NB4 (cell line): ENCODE measurements at regions not wholly inside any gene's neighbourhood (a gene's known extent, or its start where the extent isn't known, plus 50 kb on each side); places are given as distances from the start of the nearest gene placed in this dataset.

Experiments
- DNase-seq: peaks from one replicate; pipeline ENCODE4 v3.0.0; 2010; ENCODE audit warnings: low read depth
- H3K4me3 ChIP-seq: one replicate; pipeline ENCODE4 v1.5.1; 2011; ENCODE audit warnings: mild to moderate bottlenecking, low read depth, low read length, moderate library complexity
- MAX ChIP-seq: IDR thresholded peaks from 2 replicates; pipeline ENCODE4 v1.6.1; 2011; ENCODE audit warnings: low read depth, low read length
- MYC ChIP-seq: IDR thresholded peaks from 2 replicates; pipeline ENCODE4 v1.6.1; 2011; ENCODE audit warnings: low read depth, low read length
- POLR2A ChIP-seq: IDR thresholded peaks from 2 replicates; pipeline ENCODE4 v1.6.1; 2011; ENCODE audit warnings: mild to moderate bottlenecking; ENCODE audit not compliant: insufficient read length; ENCODE audit errors: extremely low read depth
- TF ChIP-seq, protein P1 (sequence below): IDR thresholded peaks from one replicate; pipeline ENCODE4 v1.5.1; 2012; ENCODE audit warnings: low read depth, low read length

DNA sequence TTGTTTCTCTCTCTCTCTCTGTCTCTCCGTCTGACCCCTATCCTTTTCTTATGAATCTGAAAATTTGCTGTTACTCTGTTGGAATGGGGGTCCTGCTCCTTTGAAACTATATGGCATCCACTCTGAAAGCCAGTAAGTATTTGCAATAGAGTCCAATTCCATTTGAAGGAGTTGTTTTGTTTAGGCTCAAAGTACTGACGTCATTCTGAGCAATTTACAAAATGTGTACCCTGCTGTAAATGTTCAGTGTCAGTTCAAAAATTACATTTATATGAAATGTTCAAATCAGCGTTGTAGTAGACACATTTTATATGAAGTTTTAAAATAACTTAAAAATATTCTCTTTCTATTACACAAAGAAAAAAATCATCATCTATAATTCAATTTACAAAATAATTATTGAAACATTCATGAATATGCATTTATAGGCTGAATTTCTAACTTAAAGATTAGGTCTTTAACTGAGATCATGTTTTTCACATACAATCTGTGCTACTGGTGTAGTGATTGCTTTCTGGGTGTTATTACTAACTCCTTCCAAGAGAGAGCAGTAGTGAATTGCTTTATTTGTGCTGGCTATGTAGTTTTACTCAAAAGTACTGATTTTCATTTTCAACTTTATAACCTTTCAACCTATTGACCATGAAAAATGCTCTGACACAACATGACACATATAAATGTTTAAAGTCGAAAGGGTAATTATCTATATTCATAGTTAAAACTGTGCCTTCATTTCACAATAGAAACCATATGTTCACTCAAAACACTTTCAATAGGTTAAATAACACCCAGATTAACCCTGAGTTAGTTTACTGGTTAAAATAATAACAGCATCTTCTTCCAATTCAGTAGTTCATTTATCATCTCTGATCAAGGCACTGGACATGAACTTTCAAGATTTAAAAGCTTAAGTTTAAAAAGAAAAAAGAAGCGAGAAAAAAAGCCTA lies 253.1 kb upstream of the ADGRL4 start:
- H3K4me3 ChIP-seq: no peak overlapping the region
- TF ChIP-seq MYC (no peak), POLR2A (no peak), MAX (no peak)
- TF ChIP-seq, protein P1, sequence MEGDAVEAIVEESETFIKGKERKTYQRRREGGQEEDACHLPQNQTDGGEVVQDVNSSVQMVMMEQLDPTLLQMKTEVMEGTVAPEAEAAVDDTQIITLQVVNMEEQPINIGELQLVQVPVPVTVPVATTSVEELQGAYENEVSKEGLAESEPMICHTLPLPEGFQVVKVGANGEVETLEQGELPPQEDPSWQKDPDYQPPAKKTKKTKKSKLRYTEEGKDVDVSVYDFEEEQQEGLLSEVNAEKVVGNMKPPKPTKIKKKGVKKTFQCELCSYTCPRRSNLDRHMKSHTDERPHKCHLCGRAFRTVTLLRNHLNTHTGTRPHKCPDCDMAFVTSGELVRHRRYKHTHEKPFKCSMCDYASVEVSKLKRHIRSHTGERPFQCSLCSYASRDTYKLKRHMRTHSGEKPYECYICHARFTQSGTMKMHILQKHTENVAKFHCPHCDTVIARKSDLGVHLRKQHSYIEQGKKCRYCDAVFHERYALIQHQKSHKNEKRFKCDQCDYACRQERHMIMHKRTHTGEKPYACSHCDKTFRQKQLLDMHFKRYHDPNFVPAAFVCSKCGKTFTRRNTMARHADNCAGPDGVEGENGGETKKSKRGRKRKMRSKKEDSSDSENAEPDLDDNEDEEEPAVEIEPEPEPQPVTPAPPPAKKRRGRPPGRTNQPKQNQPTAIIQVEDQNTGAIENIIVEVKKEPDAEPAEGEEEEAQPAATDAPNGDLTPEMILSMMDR: no peak
- peak; percentile 3 for DNase-seq

- no peak for DNase-seq
- TF ChIP-seq MYC: no peak
- TF ChIP-seq, protein P1: no peak
- TF ChIP-seq POLR2A: no peak
- TF ChIP-seq MAX: no peak
- no peak overlapping the region for H3K4me3 ChIP-seq
These were observed 248.9 kb upstream of the ADGRL4 start for GRCh38 chr1:79255421-79255820.

DNA sequence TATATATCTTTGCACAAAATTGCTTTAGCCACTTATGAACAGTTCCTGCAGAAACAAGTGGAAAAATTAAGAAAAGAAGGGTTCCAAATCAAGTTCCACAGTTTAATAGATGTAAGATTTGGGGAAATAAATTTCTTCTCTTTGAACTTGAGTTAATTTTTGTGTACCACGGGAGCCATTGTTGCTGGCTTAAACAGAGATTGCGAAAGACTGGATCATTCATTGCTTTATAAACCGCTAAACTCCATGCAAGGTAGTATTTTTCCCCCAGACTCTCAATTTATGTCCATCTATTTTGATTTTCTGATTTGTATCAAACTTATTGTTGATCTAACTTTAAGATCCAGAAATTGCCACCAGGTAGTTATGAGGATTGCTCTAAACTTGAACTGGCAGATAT lies 246.1 kb upstream of the ADGRL4 start:
- DNase-seq: no peak
- no peak overlapping the region for H3K4me3 ChIP-seq
- TF ChIP-seq, protein P1: no peak
- TF ChIP-seq MAX (no peak), MYC (no peak), POLR2A (no peak)

DNA sequence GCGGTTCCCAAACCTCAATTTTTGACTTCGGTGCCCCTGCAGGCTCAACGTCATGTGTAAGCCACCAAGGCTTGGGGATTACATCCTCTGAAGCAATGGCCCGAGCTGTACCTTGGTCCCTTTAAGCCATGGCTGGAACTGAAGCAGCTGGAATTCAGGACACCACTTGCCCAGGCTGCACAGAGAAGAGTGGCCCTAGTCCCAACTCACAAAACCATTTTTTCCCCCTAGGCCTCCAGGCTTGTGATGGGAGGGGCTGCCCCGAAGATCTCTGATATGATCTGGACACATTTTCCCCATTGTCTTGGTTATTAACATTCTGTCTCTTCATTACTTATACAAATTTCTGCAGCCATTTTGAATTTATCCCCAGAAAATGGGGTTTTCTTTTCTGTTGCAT lies 233.3 kb upstream of the ADGRL4 start:
- H3K4me3 ChIP-seq: no peak overlapping the region
- TF ChIP-seq MYC (no peak), POLR2A (no peak), MAX (no peak)
- TF ChIP-seq, protein P1: no peak
- DNase-seq: no peak

DNA sequence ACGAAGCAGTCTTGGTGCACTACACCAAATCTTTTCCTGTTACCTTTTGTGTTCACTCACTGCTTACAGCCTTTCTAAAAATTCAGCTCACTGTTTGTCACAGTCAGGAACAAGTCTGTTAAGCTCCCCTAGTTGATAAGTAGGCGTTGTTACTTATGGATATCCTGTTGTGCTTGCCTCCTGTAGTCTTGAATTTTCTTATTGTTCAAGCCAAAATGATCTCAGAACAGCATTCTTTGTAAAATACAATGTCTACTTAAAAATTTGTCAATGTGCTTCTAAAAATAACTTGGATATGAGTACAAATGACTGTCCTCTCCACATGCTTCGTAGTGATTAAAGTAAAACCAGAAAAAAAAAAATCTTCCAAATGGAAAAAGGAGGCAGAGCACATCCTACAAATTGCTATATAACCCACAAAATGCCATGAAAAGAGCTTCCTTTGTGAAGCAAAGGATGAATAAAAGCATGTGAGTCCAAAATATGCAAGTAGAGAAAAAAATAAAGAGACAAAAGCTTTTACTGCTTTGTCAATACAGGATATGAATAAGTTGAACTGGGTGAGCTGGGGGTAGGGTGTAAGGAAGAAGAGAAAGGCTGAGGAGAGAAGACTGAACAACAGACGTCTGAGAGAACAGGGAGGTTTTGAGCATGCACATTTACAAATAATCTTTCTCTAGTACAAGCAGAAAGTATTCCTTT lies 228.9 kb upstream of the ADGRL4 start:
- H3K4me3 ChIP-seq: no peak overlapping the region
- TF ChIP-seq POLR2A (no peak), MAX (no peak), MYC (no peak)
- TF ChIP-seq, protein P1: no peak
- no peak for DNase-seq
